GM18499 (cell line): ENCODE measurements at regions not wholly inside any gene's neighbourhood (a gene's known extent, or its start where the extent isn't known, plus 50 kb on each side); places are given as distances from the start of the nearest gene placed in this dataset.
"Not testable (repeated sequence)": the region's sequence is repeated elsewhere in the genome, so short reads cannot be mapped to it uniquely, and the experiment has no call there.

Source experiments
- ATAC-seq: cut with Tn5 transposase; IDR thresholded peaks from one replicate; pipeline ENCODE4 v1.9.1; 2021; ENCODE audit warnings: moderate number of reproducible peaks; ENCODE audit not compliant: insufficient read depth, unreplicated experiment

DNA sequence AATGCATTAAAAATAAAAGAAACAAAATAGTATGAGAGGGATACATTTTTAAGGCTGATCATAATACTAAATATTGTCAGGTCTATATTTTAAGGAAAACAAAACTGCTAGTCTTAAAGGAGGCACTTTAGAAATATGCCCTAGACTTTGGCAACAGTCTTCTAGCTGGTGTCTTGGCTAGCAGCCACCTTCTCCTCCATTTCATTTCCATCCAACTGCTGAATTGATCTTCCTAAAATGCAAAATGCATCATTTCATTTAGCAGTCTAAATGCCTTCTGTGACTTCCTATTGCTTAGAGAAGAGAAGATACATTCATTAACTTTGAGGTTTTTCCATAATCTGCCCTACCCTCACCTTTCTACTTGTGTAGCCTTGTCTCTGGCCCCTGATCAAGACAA, 1404.1 kb downstream of the CDH11 start:
- ATAC-seq: no peak

- ATAC-seq: no peak
These were observed 1407.0 kb downstream of the CDH11 start for GRCh38 chr16:63714876-63715275.

GRCh38 chr16:63712725-63713124, 1409.1 kb downstream of the CDH11 start:
- no peak for ATAC-seq

- ATAC-seq: no peak
These were observed 1418.3 kb downstream of the CDH11 start for GRCh38 chr16:63703612-63704011.

DNA sequence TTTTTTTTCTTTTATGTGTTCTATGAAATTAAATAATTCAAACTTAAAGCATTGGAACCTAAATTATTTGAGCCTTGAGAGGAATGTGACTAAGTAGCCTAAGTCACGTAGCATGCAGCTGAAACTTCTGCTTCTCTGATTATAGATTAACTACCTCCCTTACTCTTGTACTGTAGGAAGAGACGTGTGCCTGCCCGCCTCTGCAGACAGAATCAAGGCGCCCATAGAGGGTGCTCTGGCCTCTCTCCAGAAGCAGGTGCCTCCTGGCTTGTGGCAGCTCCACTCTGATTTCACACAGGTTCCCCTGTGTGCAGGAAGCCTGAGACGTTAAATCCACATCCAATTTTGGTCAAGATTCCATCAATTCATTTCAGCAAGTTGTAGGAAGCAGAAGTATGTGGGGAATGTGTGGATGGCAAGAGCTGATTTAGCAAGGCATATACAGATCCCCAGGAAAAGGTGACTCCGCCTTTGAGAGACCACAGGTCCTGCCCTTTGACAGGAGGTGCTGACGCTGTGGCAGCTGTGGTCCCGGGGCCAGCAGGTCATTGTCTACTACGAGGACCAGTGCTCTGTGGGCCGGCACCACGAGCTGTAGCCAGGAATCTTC, 1418.8 kb downstream of the CDH11 start:
- no peak for ATAC-seq

DNA sequence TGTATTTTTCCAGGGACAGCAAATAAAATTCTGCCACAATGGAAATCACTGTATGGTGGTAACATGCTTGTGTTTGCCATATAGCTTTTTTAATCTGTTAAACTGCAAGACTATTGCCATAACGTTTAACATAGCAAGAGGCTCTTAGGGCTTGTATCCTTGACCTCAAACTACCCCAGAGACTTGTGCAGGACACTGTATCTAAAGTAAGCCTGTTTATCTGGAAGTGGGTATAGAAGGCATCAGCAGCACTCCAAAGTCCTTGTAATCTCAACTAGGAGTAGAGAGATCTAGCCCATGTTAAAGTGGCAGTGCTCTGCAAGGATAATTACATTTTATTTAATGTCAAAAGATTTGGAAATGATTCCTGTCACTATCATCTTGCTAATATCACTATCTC, 1424.1 kb downstream of the CDH11 start:
- no peak for ATAC-seq

GRCh38 chr16:63695347-63695746, 1426.5 kb downstream of the CDH11 start:
- ATAC-seq: no peak

GRCh38 chr16:63690961-63691360, 1430.9 kb downstream of the CDH11 start:
- ATAC-seq: no peak

DNA sequence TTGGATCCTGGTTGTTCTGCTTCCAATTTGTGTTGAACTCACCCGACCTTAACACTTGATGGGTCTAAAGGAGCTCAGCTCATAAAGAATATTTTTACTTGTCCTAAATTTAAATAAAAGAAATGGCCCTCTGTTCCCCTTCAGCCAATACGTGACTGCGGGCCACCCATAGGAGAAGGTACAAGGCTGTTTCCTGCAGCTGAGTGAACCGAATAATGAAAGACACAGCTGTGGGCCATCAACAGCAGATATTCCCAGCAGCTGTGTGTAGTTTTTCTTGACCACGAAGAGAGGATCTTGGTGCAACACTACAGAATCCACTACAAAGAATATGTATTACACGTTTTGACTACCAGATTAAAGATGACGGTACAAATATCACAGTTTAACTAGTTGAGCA, 1431.6 kb downstream of the CDH11 start:
- no peak for ATAC-seq

- ATAC-seq: no peak
These were observed 1432.8 kb downstream of the CDH11 start for GRCh38 chr16:63689068-63689467.

DNA sequence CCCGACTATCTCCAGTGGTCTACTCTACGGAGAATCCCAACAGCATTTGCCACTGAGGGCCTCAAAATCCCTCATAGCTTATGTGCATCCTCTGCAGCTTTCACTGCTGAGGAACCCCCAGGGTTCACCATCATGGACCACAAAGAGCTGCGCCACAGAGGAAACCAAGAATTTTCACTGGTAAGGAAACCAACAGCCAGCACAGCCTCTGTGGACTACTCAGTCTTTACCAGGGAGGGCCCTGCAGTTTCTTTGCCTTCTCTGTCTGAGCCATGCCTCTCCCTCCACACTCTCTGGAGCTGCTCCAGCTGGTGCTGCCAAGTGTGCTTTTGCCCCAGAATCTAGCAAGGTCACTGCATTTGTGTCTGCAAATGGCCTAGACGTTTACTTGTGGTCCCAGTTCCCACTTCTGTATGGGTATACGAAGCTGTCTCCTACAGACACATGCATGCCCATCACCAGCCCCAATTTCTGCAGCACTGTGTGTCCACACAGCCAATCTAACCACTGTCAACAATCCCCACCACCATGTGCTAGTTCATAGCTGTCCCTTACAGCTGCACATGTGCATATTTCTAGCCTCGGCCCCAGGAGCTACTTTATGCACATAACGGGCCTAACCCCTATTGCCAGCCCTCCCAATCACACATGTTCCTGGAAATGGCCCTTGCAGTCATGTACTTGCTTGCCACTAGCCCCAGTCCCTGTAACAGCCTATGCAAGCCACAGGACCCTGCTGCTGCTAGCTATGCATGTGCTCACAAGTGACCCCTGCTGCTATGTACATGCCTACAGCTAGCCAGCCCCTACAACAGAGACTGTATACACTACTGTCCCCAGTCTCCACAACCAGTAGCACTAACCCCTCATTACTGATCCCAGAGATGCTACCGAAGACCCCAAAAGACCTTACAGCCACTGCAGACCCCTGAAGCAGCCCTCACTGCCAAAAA, 1437.4 kb downstream of the CDH11 start:
- no peak for ATAC-seq

DNA sequence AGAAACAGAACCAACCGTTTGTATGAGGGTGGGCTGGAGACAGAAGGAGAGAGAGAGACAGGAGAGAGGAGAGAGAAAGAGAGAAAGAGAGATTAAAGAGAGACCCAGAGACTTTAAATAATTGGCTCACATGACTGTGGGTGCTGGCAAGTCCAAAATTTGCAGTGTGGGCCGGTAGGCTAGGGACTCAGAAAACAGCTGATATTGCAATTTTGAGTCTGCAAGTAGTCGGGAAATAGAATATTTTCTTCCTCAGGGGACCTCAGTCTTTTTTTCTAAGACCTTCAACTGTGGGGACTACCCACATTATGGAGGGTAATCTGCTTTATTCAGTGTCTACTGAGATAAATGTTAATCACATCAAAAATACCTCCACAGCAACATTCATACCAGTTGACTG, 1439.0 kb downstream of the CDH11 start:
- no peak for ATAC-seq

DNA sequence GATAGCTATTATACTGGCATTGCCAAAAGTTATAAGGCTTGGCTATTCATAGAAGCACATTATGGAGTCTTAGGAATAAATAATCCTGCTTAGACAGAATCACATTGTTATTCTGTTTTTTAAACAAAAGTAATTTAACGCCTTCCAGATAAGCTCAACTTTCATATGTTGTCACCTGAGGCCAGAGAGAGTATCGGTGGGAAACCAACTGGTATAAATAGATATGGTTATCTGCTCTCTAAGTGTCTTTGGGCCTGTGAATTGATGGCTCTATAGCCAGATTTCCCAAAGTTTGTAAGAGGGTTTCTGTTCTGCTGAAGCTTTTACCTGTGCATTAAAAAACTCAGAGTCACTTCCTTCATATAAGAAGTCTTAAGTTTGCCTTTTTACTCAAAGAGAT, 1449.4 kb downstream of the CDH11 start:
- ATAC-seq: no peak

- ATAC-seq: no peak
These were observed 1458.7 kb downstream of the CDH11 start for GRCh38 chr16:63663155-63663554.

- no peak for ATAC-seq
These were observed 1466.0 kb downstream of the CDH11 start for GRCh38 chr16:63655846-63656245.

DNA sequence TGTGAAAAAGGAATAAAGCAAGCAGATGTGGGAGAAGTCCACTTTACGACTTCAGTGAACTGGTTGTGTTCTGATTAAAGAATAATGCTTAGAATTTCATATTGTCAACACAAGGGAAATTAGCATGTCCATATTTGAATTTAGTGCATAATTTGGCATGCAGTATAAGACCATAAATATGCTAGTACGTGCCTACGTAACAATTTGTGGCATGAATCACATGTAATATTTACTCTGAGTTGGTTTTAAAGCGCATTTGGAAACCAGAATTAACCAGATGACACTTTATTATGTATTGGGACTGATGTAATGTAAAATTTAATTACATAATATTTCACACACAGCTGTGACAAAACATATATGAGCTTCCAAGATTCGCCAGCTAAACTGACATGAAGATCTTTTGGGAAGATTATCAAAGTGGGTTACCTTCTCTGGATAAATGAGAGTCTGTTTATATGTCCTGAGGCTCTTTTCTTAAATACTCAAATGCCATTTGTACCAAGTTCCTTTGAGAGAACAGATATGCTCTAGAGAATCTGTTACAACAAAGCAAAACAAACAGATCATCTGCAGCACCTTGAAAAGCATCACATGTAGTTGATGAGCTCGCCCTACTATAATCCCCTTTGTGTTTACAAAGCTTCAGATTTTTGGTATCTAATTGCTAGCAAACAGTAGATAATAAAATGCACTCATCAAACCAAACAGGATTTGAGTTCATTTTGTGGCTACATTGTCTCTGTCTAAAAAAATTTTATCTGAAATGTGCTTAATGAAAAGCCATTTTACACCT, 1468.6 kb downstream of the CDH11 start:
- ATAC-seq: no peak

GRCh38 chr16:63652091-63652490, 1469.8 kb downstream of the CDH11 start:
- no peak for ATAC-seq

DNA sequence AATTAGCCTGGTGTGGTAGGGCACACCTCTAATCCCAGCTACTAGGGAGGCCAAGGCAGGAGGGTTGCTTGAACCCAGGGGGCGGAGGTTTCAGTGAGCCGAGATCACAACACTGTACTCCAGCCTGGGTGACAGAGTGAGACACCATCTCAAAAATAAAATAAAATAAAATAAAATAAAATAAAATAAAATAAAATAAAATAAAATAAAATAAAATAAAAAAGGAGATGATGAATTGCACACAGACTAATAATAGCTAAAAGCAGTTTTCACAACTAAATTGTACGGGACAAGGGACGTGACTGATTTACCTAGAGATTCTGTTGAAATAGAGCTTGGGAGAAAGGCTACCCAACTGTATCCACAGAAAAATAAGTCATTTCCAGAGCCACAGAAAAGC, 1471.3 kb downstream of the CDH11 start:
- ATAC-seq: no peak

GRCh38 chr16:63633706-63634445, 1488.0 kb downstream of the CDH11 start:
- ATAC-seq: not testable (repeated sequence)

- ATAC-seq: no peak
These were observed 1492.6 kb downstream of the CDH11 start for GRCh38 chr16:63629272-63629671.
